IPS-18a (cell line): ENCODE measurements at regions not wholly inside any gene's neighbourhood (a gene's known extent, or its start where the extent isn't known, plus 50 kb on each side); places are given as distances from the start of the nearest gene placed in this dataset.

ENCODE experiments used
- H3K27ac ChIP-seq: one replicate; pipeline ENCODE4 v1.5.1; 2013; ENCODE audit warnings: low read length
- H3K27me3 ChIP-seq: one replicate; pipeline ENCODE4 v1.6.1; 2013; ENCODE audit warnings: mild to moderate bottlenecking, low read length; ENCODE audit not compliant: control insufficient read depth, insufficient read depth
- H3K36me3 ChIP-seq: one replicate; pipeline ENCODE4 v1.6.1; 2013; ENCODE audit warnings: low read depth, low read length; ENCODE audit not compliant: control insufficient read depth
- H3K4me1 ChIP-seq: one replicate; pipeline ENCODE4 v1.6.1; 2013; ENCODE audit warnings: low read depth, low read length; ENCODE audit not compliant: control insufficient read depth
- H3K4me3 ChIP-seq: one replicate; pipeline ENCODE4 v1.5.1; 2013; ENCODE audit warnings: low read length
- H3K9ac ChIP-seq: one replicate; pipeline ENCODE4 v1.6.1; 2013; ENCODE audit warnings: mild to moderate bottlenecking, low read length, moderate library complexity
- H3K9me3 ChIP-seq: one replicate; pipeline ENCODE4 v1.6.1; 2013; ENCODE audit warnings: low read depth, low read length; ENCODE audit not compliant: control insufficient read depth

GRCh38 chr2:88834866-88835265 lies 143.4 kb downstream of the RPIA start:
- Histone ChIP-seq H3K9ac (no peak overlapping the region), H3K27ac (no peak overlapping the region)

GRCh38 chr2:88835726-88836125 lies 144.3 kb downstream of the RPIA start:
- Histone ChIP-seq H3K27ac (no peak overlapping the region), H3K4me3 (no peak overlapping the region), H3K4me1 (no peaks in the 10 kb centered on the region), H3K9me3 (no peaks in the 10 kb centered on the region), H3K27me3 (no peaks in the 10 kb centered on the region), H3K9ac (no peak overlapping the region), H3K36me3 (no peaks in the 10 kb centered on the region)

More at GRCh38 chr2:88834866-88835265, 143.4 kb downstream of the RPIA start:
- Histone ChIP-seq H3K27me3 (no peaks in the 10 kb centered on the region), H3K36me3 (no peaks in the 10 kb centered on the region), H3K4me1 (no peaks in the 10 kb centered on the region), H3K4me3 (no peak overlapping the region), H3K9me3 (no peaks in the 10 kb centered on the region)

DNA sequence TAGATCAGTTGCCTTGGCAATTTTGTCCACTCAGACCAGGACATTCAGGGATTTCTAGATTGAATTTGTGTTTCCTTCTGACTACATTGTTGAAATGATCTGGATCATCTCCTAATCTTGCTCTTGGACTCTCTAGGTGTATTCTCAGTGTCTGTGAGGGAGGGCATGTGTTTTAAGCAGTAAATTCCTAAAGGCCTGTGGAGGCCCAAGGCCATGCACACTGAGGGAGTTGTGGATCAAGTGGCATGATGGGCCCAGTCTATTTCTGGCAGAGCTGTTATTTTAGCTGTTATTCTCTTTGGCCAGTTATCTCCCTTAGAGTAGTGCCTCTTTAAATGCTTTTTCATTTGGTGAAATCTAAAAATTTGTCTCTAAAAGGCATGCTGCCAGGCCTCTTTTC lies 144.9 kb downstream of the RPIA start:
- H3K27me3 ChIP-seq = no peaks in the 10 kb centered on the region

GRCh38 chr2:88837511-88838160 lies 146.2 kb downstream of the RPIA start:
- H3K27me3 ChIP-seq = no peaks in the 10 kb centered on the region
- no peaks in the 10 kb centered on the region for H3K36me3 ChIP-seq
- H3K4me3 ChIP-seq = no peak overlapping the region
- H3K4me1 ChIP-seq = no peaks in the 10 kb centered on the region
- no peak overlapping the region for H3K9ac ChIP-seq
- no peak overlapping the region for H3K27ac ChIP-seq
- no peaks in the 10 kb centered on the region for H3K9me3 ChIP-seq

More for the DNA sequence above, 144.9 kb downstream of the RPIA start:
- Histone ChIP-seq H3K36me3 (no peaks in the 10 kb centered on the region), H3K4me1 (no peaks in the 10 kb centered on the region), H3K9me3 (no peaks in the 10 kb centered on the region), H3K27ac (no peak overlapping the region), H3K9ac (no peak overlapping the region), H3K4me3 (no peak overlapping the region)

DNA sequence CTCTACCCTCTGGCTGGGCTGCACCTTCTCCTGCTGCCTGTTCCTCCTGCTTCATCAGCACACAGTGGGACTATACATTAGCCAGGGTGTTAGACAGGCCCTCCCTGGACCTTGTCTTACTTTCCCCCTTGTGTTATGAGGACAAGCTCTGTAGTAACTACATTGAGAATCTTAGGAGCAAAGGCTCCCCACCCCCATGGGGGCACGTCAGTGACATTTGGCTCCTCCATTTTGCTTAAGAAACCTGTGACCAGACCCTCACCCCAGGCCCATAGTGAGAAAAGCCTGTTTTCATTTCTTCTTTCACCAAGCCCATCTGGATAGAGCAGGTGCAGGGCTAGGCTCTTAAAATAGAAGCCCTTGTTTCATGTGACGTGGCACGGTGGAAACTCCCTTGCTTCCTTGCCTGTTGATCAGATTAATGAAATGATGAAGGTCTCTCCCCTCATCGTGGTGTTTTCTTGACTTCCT lies 146.7 kb downstream of the RPIA start:
- no peak overlapping the region for H3K27ac ChIP-seq

DNA sequence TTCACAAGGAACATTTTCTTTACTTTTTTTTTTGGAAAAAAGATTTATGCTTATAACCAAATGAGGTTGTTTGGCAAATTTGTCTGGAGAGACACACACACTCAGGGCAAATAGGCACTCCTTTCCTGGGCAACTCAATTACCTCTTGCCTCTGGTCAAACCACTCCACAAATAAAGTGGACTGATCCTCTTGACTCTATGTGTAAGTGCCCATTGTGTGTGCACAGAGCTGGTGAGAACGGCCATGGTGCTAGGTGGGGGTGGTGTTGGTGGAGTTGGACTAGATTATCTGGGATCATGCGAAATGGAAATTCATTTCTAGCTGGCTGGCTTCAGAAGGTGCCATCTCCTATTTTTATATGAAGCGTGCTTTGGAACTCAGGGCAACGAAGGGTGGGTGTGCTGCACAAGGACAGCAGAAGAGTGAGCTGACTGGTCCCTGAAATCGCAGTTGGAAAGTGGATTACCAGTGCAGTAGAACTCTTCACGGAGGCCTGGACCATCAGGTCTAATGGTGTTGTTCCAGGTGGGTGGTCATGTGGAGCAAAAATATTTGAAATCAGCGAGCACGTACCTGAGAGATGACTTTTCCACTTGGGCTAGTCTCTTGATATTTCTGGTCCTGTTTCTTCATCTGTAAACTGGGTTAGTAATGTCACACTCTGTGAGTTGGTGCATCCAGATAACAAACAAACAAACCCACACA lies 149.9 kb downstream of the RPIA start:
- Histone ChIP-seq H3K9ac (no peak overlapping the region), H3K36me3 (no peaks in the 10 kb centered on the region), H3K27ac (no peak overlapping the region), H3K9me3 (no peaks in the 10 kb centered on the region), H3K4me3 (no peak overlapping the region), H3K4me1 (no peaks in the 10 kb centered on the region), H3K27me3 (no peaks in the 10 kb centered on the region)

More for the DNA sequence above, 146.7 kb downstream of the RPIA start:
- Histone ChIP-seq H3K4me3 (no peak overlapping the region), H3K36me3 (no peaks in the 10 kb centered on the region), H3K9me3 (no peaks in the 10 kb centered on the region), H3K4me1 (no peaks in the 10 kb centered on the region), H3K9ac (no peak overlapping the region), H3K27me3 (no peaks in the 10 kb centered on the region)

DNA sequence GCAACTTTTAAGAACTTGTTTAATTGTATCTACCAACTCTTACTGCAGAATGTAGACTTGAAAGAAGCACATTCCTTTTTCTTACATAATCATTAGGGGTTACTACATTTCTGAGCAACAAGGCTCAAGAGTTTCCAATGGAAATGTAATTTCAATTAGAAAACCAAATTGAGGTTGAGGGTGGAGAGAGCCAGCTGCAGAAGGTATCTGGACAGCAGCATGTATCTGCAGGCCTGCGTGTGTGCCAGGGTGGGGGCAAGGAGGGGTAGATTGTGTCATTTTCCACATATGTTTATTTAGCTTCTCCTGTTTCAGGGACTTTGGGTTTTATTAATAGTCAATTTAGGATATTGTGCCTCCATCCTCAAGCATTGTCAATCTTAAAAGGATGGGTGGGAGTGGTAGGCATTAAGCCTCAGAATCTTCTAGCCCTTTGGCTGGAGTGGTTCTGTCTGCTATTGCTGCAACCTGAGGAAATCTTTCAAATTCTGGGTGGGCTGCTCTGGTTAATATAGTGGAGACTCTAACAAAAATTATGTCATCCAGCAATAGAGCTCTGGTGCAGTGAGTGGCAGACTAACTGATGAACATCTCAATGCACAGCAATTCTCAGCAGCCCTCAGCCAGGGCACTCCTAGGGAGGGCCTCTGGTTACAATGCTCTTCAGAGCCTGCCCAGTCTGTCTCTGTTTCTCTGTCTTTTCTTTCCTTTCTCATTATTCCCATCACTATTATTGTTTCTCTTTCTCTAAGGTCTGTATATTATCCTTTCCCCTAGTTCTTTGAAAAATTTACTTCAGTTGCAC lies 151.4 kb downstream of the RPIA start:
- Histone ChIP-seq H3K27ac (no peak overlapping the region), H3K4me3 (no peak overlapping the region), H3K36me3 (no peaks in the 10 kb centered on the region), H3K9ac (no peak overlapping the region), H3K4me1 (no peaks in the 10 kb centered on the region), H3K27me3 (no peaks in the 10 kb centered on the region), H3K9me3 (no peaks in the 10 kb centered on the region)

DNA sequence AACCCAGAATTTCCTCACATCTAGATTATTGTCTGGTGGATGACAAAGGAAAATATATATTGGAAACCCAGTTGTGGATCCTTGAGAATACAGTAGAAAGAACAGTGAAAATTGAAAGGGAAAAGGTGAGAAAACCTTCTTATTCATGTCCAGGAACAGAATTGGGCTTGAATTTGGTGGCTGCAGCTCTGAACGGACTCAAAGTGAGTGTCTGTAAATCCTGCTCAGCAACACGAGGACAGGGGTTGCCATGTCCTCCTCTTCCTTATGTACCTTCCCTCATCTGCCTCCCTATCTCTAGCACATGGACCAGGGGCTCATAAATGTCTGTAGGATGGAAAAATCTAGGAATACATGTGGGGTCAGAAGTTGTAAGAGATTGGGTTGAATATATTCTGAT lies 152.2 kb downstream of the RPIA start:
- Histone ChIP-seq H3K4me1 (no peaks in the 10 kb centered on the region), H3K9me3 (no peaks in the 10 kb centered on the region), H3K27me3 (no peaks in the 10 kb centered on the region), H3K27ac (no peak overlapping the region), H3K4me3 (no peak overlapping the region), H3K36me3 (no peaks in the 10 kb centered on the region), H3K9ac (no peak overlapping the region)

DNA sequence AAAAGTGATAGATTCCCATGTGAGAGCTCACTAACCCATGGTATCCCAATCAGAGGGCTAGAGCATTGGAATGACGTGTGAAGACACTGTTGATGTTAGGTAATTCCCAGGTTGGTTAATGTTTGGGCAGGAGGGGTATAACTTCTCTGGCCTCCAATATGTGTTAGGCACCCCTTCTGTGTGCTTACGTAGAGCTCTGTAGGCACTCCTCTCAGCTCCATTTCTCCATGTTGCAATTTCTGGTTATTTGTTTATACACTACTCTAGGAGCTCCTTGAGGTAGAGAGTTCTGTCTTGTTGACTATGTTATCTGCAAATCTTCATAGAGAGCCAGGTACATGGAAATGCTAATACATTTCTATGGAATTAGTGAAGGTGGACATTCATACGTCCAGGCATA lies 153.5 kb downstream of the RPIA start:
- no peak overlapping the region for H3K27ac ChIP-seq
- H3K36me3 ChIP-seq = no peaks in the 10 kb centered on the region
- H3K9me3 ChIP-seq = no peaks in the 10 kb centered on the region
- no peaks in the 10 kb centered on the region for H3K4me1 ChIP-seq
- H3K9ac ChIP-seq = no peak overlapping the region
- H3K27me3 ChIP-seq = no peaks in the 10 kb centered on the region
- H3K4me3 ChIP-seq = no peak overlapping the region

- no peaks in the 10 kb centered on the region for H3K9me3 ChIP-seq
- H3K27ac ChIP-seq = no peak overlapping the region
- no peaks in the 10 kb centered on the region for H3K27me3 ChIP-seq
Observed at GRCh38 chr2:88845772-88846661, 154.5 kb downstream of the RPIA start.

More at GRCh38 chr2:88845772-88846661, 154.5 kb downstream of the RPIA start:
- Histone ChIP-seq H3K4me3 (no peak overlapping the region), H3K36me3 (no peaks in the 10 kb centered on the region), H3K4me1 (no peaks in the 10 kb centered on the region), H3K9ac (no peak overlapping the region)
